ENCODE measurements at regions not wholly inside any gene's neighbourhood (a gene's known extent, or its start where the extent isn't known, plus 50 kb on each side); places are given as distances from the start of the nearest gene placed in this dataset.

DNA sequence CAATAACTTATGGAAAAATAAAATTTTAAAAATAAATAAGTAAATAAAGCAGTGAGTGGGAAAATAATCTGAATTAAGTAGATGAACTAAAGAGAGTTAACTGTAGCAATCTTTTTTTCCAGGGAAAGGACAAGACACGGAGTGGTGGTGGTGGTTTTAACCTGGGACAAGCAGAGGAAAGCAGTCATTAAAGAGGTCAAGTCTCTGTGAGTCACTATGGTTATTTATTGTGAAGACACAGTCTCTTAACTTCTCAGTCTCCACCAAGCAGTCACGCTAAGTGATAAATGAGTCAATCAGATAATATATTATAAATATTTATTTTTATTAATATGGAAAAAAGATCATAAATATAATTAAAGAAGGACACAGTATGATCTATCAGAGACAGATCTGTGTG, 228.1 kb upstream of the MEOX2 start:
- TF ChIP-seq, protein P1, sequence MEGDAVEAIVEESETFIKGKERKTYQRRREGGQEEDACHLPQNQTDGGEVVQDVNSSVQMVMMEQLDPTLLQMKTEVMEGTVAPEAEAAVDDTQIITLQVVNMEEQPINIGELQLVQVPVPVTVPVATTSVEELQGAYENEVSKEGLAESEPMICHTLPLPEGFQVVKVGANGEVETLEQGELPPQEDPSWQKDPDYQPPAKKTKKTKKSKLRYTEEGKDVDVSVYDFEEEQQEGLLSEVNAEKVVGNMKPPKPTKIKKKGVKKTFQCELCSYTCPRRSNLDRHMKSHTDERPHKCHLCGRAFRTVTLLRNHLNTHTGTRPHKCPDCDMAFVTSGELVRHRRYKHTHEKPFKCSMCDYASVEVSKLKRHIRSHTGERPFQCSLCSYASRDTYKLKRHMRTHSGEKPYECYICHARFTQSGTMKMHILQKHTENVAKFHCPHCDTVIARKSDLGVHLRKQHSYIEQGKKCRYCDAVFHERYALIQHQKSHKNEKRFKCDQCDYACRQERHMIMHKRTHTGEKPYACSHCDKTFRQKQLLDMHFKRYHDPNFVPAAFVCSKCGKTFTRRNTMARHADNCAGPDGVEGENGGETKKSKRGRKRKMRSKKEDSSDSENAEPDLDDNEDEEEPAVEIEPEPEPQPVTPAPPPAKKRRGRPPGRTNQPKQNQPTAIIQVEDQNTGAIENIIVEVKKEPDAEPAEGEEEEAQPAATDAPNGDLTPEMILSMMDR (IDR thresholded peaks at IDR 0.05): no peak
- TF ChIP-seq POLR2A (IDR thresholded peaks at IDR 0.05): no peak
- no peak for TF ChIP-seq POLR2AphosphoS5 (IDR thresholded peaks at IDR 0.05)

Measured in prostate gland (tissue), 2 donors.